ENCODE measurements at regions not wholly inside any gene's neighbourhood (a gene's known extent, or its start where the extent isn't known, plus 50 kb on each side); places are given as distances from the start of the nearest gene placed in this dataset.

- no peak for FAIRE-seq
- WGBS, 3 donors: 15 to 55% (median 18%) methylated on average over 3 of the region's 3 CpGs
Measured at GRCh38 chr13:55664178-55664577, 1476.5 kb upstream of the PRR20A start.

GRCh38 chr13:55669051-55669450 lies 1471.7 kb upstream of the PRR20A start:
- Histone ChIP-seq H3K27me3 (ENCODE audit: control insufficient read depth in 3 of 3, insufficient read depth in 3 of 3, low read length in 3 of 3) (no peaks in the 10 kb centered on the region), H3K9me3 (ENCODE audit: control insufficient read depth in 2 of 2, insufficient read depth in 1 of 2, low read depth in 1 of 2, low read length in 1 of 2) (peaks cover 0 to 3% of the 10 kb centered on the region in 2 donors), H3K4me3 (ENCODE audit: low read depth in 1 of 3, low read length in 3 of 3) (no peak overlapping the region), H3K36me3 (ENCODE audit: control insufficient read depth in 3 of 3, insufficient read depth in 2 of 3, low read depth in 1 of 3, low read length in 3 of 3) (no peaks in the 10 kb centered on the region), H3K27ac (ENCODE audit: low read depth in 1 of 3, low read length in 2 of 3) (no peak overlapping the region), H3K4me1 (ENCODE audit: control insufficient read depth in 3 of 3, insufficient read depth in 2 of 3, low read depth in 1 of 3, low read length in 2 of 3) (no peaks in the 10 kb centered on the region)
- WGBS, 3 donors: 45 to 69% (median 58%) methylated on average over 1 of the region's 1 CpG
- no peak for FAIRE-seq
- DNase-seq: peak in 1 of 2 donors; percentile 3

More at GRCh38 chr13:55664178-55664577, 1476.5 kb upstream of the PRR20A start:
- Histone ChIP-seq H3K4me1 (ENCODE audit: control insufficient read depth in 3 of 3, insufficient read depth in 2 of 3, low read depth in 1 of 3, low read length in 2 of 3) (no peaks in the 10 kb centered on the region), H3K27me3 (ENCODE audit: control insufficient read depth in 3 of 3, insufficient read depth in 3 of 3, low read length in 3 of 3) (no peaks in the 10 kb centered on the region), H3K9me3 (ENCODE audit: control insufficient read depth in 2 of 2, insufficient read depth in 1 of 2, low read depth in 1 of 2, low read length in 1 of 2) (no peaks in the 10 kb centered on the region), H3K4me3 (ENCODE audit: low read depth in 1 of 3, low read length in 3 of 3) (no peak overlapping the region), H3K36me3 (ENCODE audit: control insufficient read depth in 3 of 3, insufficient read depth in 2 of 3, low read depth in 1 of 3, low read length in 3 of 3) (no peaks in the 10 kb centered on the region), H3K27ac (ENCODE audit: low read depth in 1 of 3, low read length in 2 of 3) (no peak overlapping the region)
- DNase-seq: no peak

- WGBS, 3 donors: 79 to 88% (median 80%) methylated on average over 2 of the region's 2 CpGs
- no peak for DNase-seq
- Histone ChIP-seq H3K27me3 (ENCODE audit: control insufficient read depth in 3 of 3, insufficient read depth in 3 of 3, low read length in 3 of 3) (no peaks in the 10 kb centered on the region), H3K9me3 (ENCODE audit: control insufficient read depth in 2 of 2, insufficient read depth in 1 of 2, low read depth in 1 of 2, low read length in 1 of 2) (peaks cover 0 to 3% of the 10 kb centered on the region in 2 donors), H3K4me1 (ENCODE audit: control insufficient read depth in 3 of 3, insufficient read depth in 2 of 3, low read depth in 1 of 3, low read length in 2 of 3) (no peaks in the 10 kb centered on the region), H3K4me3 (ENCODE audit: low read depth in 1 of 3, low read length in 3 of 3) (no peak overlapping the region), H3K36me3 (ENCODE audit: control insufficient read depth in 3 of 3, insufficient read depth in 2 of 3, low read depth in 1 of 3, low read length in 3 of 3) (no peaks in the 10 kb centered on the region), H3K27ac (ENCODE audit: low read depth in 1 of 3, low read length in 2 of 3) (no peak overlapping the region)
- FAIRE-seq: no peak
Measured at GRCh38 chr13:55673910-55674309, 1466.8 kb upstream of the PRR20A start.

GRCh38 chr13:55682776-55683175 lies 1457.9 kb upstream of the PRR20A start:
- H3K27ac ChIP-seq (ENCODE audit: low read depth in 1 of 3, low read length in 2 of 3): no peak overlapping the region
- DNase-seq: no peak
- no peak for FAIRE-seq
- H3K4me1 ChIP-seq (ENCODE audit: control insufficient read depth in 3 of 3, insufficient read depth in 2 of 3, low read depth in 1 of 3, low read length in 2 of 3): no peaks in the 10 kb centered on the region
- H3K9me3 ChIP-seq (ENCODE audit: control insufficient read depth in 2 of 2, insufficient read depth in 1 of 2, low read depth in 1 of 2, low read length in 1 of 2): no peaks in the 10 kb centered on the region
- no peaks in the 10 kb centered on the region for H3K27me3 ChIP-seq (ENCODE audit: control insufficient read depth in 3 of 3, insufficient read depth in 3 of 3, low read length in 3 of 3)
- no peak overlapping the region for H3K4me3 ChIP-seq (ENCODE audit: low read depth in 1 of 3, low read length in 3 of 3)
- WGBS, 3 donors: 48 to 63% (median 51%) methylated on average over 3 of the region's 3 CpGs
- H3K36me3 ChIP-seq (ENCODE audit: control insufficient read depth in 3 of 3, insufficient read depth in 2 of 3, low read depth in 1 of 3, low read length in 3 of 3): no peaks in the 10 kb centered on the region

- no peaks in the 10 kb centered on the region for H3K36me3 ChIP-seq (ENCODE audit: control insufficient read depth in 3 of 3, insufficient read depth in 2 of 3, low read depth in 1 of 3, low read length in 3 of 3)
- no peak for FAIRE-seq
- WGBS, 3 donors: 65 to 76% (median 69%) methylated on average over 1 of the region's 1 CpG
- H3K4me1 ChIP-seq (ENCODE audit: control insufficient read depth in 3 of 3, insufficient read depth in 2 of 3, low read depth in 1 of 3, low read length in 2 of 3): no peaks in the 10 kb centered on the region
- H3K4me3 ChIP-seq (ENCODE audit: low read depth in 1 of 3, low read length in 3 of 3): no peak overlapping the region
- H3K27me3 ChIP-seq (ENCODE audit: control insufficient read depth in 3 of 3, insufficient read depth in 3 of 3, low read length in 3 of 3): no peaks in the 10 kb centered on the region
- no peak for DNase-seq
- no peaks in the 10 kb centered on the region for H3K9me3 ChIP-seq (ENCODE audit: control insufficient read depth in 2 of 2, insufficient read depth in 1 of 2, low read depth in 1 of 2, low read length in 1 of 2)
- H3K27ac ChIP-seq (ENCODE audit: low read depth in 1 of 3, low read length in 2 of 3): no peak overlapping the region
Measured at GRCh38 chr13:55705526-55705925, 1435.2 kb upstream of the PRR20A start.

- Histone ChIP-seq H3K4me1 (ENCODE audit: control insufficient read depth in 3 of 3, insufficient read depth in 2 of 3, low read depth in 1 of 3, low read length in 2 of 3) (no peaks in the 10 kb centered on the region), H3K27me3 (ENCODE audit: control insufficient read depth in 3 of 3, insufficient read depth in 3 of 3, low read length in 3 of 3) (no peaks in the 10 kb centered on the region), H3K27ac (ENCODE audit: low read depth in 1 of 3, low read length in 2 of 3) (no peak overlapping the region), H3K36me3 (ENCODE audit: control insufficient read depth in 3 of 3, insufficient read depth in 2 of 3, low read depth in 1 of 3, low read length in 3 of 3) (no peaks in the 10 kb centered on the region), H3K4me3 (ENCODE audit: low read depth in 1 of 3, low read length in 3 of 3) (no peak overlapping the region), H3K9me3 (ENCODE audit: control insufficient read depth in 2 of 2, insufficient read depth in 1 of 2, low read depth in 1 of 2, low read length in 1 of 2) (no peaks in the 10 kb centered on the region)
- FAIRE-seq (no peak), DNase-seq (no peak)
- 43 to 78% (median 74%) methylated on average over 3 of the region's 3 CpGs for WGBS, 3 donors
Measured at GRCh38 chr13:55705971-55706370, 1434.7 kb upstream of the PRR20A start.

- no peaks in the 10 kb centered on the region for H3K4me1 ChIP-seq (ENCODE audit: control insufficient read depth in 3 of 3, insufficient read depth in 2 of 3, low read depth in 1 of 3, low read length in 2 of 3)
- DNase-seq: no peak
Measured at GRCh38 chr13:55714120-55714519, 1426.6 kb upstream of the PRR20A start.

GRCh38 chr13:55727683-55728082 lies 1413.0 kb upstream of the PRR20A start:
- no peak for DNase-seq
- no peak overlapping the region for H3K4me3 ChIP-seq (ENCODE audit: low read depth in 1 of 3, low read length in 3 of 3)
- no peaks in the 10 kb centered on the region for H3K36me3 ChIP-seq (ENCODE audit: control insufficient read depth in 3 of 3, insufficient read depth in 2 of 3, low read depth in 1 of 3, low read length in 3 of 3)
- H3K27me3 ChIP-seq (ENCODE audit: control insufficient read depth in 3 of 3, insufficient read depth in 3 of 3, low read length in 3 of 3): no peaks in the 10 kb centered on the region
- H3K4me1 ChIP-seq (ENCODE audit: control insufficient read depth in 3 of 3, insufficient read depth in 2 of 3, low read depth in 1 of 3, low read length in 2 of 3): no peaks in the 10 kb centered on the region
- WGBS, 3 donors: 76 to 77% (median 77%) methylated on average over 5 of the region's 5 CpGs
- no peak overlapping the region for H3K27ac ChIP-seq (ENCODE audit: low read depth in 1 of 3, low read length in 2 of 3)
- H3K9me3 ChIP-seq (ENCODE audit: control insufficient read depth in 2 of 2, insufficient read depth in 1 of 2, low read depth in 1 of 2, low read length in 1 of 2): no peaks in the 10 kb centered on the region
- no peak for FAIRE-seq

More at GRCh38 chr13:55714120-55714519, 1426.6 kb upstream of the PRR20A start:
- no peak for FAIRE-seq
- Histone ChIP-seq H3K27me3 (ENCODE audit: control insufficient read depth in 3 of 3, insufficient read depth in 3 of 3, low read length in 3 of 3) (no peaks in the 10 kb centered on the region), H3K27ac (ENCODE audit: low read depth in 1 of 3, low read length in 2 of 3) (no peak overlapping the region), H3K4me3 (ENCODE audit: low read depth in 1 of 3, low read length in 3 of 3) (no peak overlapping the region), H3K9me3 (ENCODE audit: control insufficient read depth in 2 of 2, insufficient read depth in 1 of 2, low read depth in 1 of 2, low read length in 1 of 2) (no peaks in the 10 kb centered on the region), H3K36me3 (ENCODE audit: control insufficient read depth in 3 of 3, insufficient read depth in 2 of 3, low read depth in 1 of 3, low read length in 3 of 3) (no peaks in the 10 kb centered on the region)

- Histone ChIP-seq H3K4me1 (ENCODE audit: control insufficient read depth in 3 of 3, insufficient read depth in 2 of 3, low read depth in 1 of 3, low read length in 2 of 3) (no peaks in the 10 kb centered on the region), H3K27me3 (ENCODE audit: control insufficient read depth in 3 of 3, insufficient read depth in 3 of 3, low read length in 3 of 3) (no peaks in the 10 kb centered on the region), H3K4me3 (ENCODE audit: low read depth in 1 of 3, low read length in 3 of 3) (no peak overlapping the region), H3K36me3 (ENCODE audit: control insufficient read depth in 3 of 3, insufficient read depth in 2 of 3, low read depth in 1 of 3, low read length in 3 of 3) (no peaks in the 10 kb centered on the region), H3K27ac (ENCODE audit: low read depth in 1 of 3, low read length in 2 of 3) (no peak overlapping the region), H3K9me3 (ENCODE audit: control insufficient read depth in 2 of 2, insufficient read depth in 1 of 2, low read depth in 1 of 2, low read length in 1 of 2) (no peaks in the 10 kb centered on the region)
- no peak for FAIRE-seq
- WGBS, 3 donors: 87 to 90% (median 89%) methylated on average over 2 of the region's 2 CpGs
- DNase-seq: no peak
Measured at GRCh38 chr13:55728247-55728646, 1412.5 kb upstream of the PRR20A start.
